Calu3 (cell line): ENCODE measurements at regions not wholly inside any gene's neighbourhood (a gene's known extent, or its start where the extent isn't known, plus 50 kb on each side); places are given as distances from the start of the nearest gene placed in this dataset.

Experiments used
- BruUV-seq: library from RNA; stranded (reverse); fragments of 400-500 nt; replicated peaks from 2 replicates; lab custom pipeline; 2021; lab: Mats Ljungman, UMichigan
- CTCF ChIA-PET: fragments of 300-600 bp; sonication (Branson Sonifier 250); formaldehyde crosslinking; loops from one replicate; lab custom pipeline; 2022; ENCODE audit warnings: antibody characterized with exemption; lab: Charles Lee
- DNase-seq: peaks from one replicate; pipeline ENCODE4 v3.0.0; 2022
- H3K27ac Mint-ChIP-seq: one replicate; pipeline ENCODE4 v1.8.0; 2022; ENCODE audit warnings: mixed read lengths; ENCODE audit not compliant: unreplicated experiment
- H3K27me3 Mint-ChIP-seq: one replicate; pipeline ENCODE4 v1.8.0; 2022; ENCODE audit warnings: mixed read lengths; ENCODE audit not compliant: unreplicated experiment
- H3K36me3 Mint-ChIP-seq: one replicate; pipeline ENCODE4 v1.8.0; 2022; ENCODE audit warnings: mild to moderate bottlenecking, moderate library complexity, mixed read lengths; ENCODE audit not compliant: insufficient read depth, unreplicated experiment
- H3K4me1 Mint-ChIP-seq: one replicate; pipeline ENCODE4 v1.8.0; 2022; ENCODE audit warnings: mild to moderate bottlenecking, low read depth, mixed read lengths; ENCODE audit not compliant: unreplicated experiment
- H3K4me3 Mint-ChIP-seq: one replicate; pipeline ENCODE4 v1.8.0; 2022; ENCODE audit warnings: mild to moderate bottlenecking, low read depth, moderate library complexity, mixed read lengths; ENCODE audit not compliant: unreplicated experiment
- H3K9me3 Mint-ChIP-seq: one replicate; pipeline ENCODE4 v1.8.0; 2022; ENCODE audit warnings: low read depth, mixed read lengths; ENCODE audit not compliant: unreplicated experiment
- intact Hi-C: fragments of 100-400 bp; cut with micrococcal nuclease; formaldehyde crosslinking; loops from one replicate; pipeline ENCODE4 v1.10.0; 2022; ENCODE audit not compliant: unreplicated experiment
- TF ChIP-seq, protein P1 (sequence below): fragments of 200-600 bp; IDR thresholded peaks from one replicate; pipeline ENCODE4 v1.8.0; 2022; ENCODE audit warnings: antibody characterized with exemption; ENCODE audit not compliant: unreplicated experiment

DNA sequence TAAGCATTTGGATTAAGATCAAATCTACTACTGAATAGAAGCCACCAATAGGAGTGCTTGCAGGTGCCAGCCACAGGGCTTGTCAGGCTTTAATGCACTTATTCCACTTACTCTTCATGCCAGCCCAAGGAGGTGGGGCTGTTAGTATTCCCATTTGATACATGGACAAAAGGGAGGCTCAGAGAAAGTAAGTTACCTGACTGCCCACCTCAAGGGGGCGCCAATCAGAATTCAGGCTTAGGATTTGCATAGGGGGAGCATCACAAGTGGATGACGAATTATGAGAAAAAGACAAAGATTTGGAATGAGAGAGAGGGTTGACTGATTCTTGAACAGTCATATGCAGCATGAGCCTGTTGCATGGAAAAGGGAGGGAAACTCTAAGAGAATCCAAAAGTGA lies 188.4 kb upstream of the TSHZ2 start:
- H3K4me3 Mint-ChIP-seq = no peak overlapping the region
- CTCF ChIA-PET = no interaction called here
- no peaks in the 10 kb centered on the region for H3K4me1 Mint-ChIP-seq
- H3K27ac Mint-ChIP-seq = no peak overlapping the region
- TF ChIP-seq, protein P1, sequence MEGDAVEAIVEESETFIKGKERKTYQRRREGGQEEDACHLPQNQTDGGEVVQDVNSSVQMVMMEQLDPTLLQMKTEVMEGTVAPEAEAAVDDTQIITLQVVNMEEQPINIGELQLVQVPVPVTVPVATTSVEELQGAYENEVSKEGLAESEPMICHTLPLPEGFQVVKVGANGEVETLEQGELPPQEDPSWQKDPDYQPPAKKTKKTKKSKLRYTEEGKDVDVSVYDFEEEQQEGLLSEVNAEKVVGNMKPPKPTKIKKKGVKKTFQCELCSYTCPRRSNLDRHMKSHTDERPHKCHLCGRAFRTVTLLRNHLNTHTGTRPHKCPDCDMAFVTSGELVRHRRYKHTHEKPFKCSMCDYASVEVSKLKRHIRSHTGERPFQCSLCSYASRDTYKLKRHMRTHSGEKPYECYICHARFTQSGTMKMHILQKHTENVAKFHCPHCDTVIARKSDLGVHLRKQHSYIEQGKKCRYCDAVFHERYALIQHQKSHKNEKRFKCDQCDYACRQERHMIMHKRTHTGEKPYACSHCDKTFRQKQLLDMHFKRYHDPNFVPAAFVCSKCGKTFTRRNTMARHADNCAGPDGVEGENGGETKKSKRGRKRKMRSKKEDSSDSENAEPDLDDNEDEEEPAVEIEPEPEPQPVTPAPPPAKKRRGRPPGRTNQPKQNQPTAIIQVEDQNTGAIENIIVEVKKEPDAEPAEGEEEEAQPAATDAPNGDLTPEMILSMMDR = peak; percentile 20
- no TSS peak for BruUV-seq
- H3K27me3 Mint-ChIP-seq = peaks cover 15% of the 10 kb centered on the region
- intact Hi-C loops = no loop called here
- no peaks in the 10 kb centered on the region for H3K36me3 Mint-ChIP-seq
- DNase-seq = no peak
- peaks cover 11% of the 10 kb centered on the region for H3K9me3 Mint-ChIP-seq

DNA sequence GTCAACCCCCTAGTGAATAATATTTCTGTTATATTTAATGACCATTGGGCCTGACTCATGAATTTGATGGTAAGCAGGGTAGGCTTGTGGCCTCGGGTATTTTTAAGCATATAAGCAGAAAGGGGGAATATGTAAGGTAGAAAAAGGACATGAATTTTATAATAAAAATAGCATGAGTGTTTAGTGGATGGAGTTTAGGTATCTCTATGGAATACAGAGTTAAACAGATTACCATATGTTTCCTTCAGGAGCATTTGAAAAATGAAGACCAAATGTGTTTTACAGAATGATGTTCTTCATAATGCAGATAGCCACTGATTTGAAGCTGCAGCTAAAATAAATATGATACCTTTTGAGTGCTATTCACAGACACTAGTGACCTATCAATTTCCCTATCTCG lies 191.7 kb upstream of the TSHZ2 start:
- no peaks in the 10 kb centered on the region for H3K4me1 Mint-ChIP-seq
- intact Hi-C loops = no loop called here
- no peak for DNase-seq
- CTCF ChIA-PET = no interaction called here
- no peak overlapping the region for H3K4me3 Mint-ChIP-seq
- H3K9me3 Mint-ChIP-seq = peaks cover 5% of the 10 kb centered on the region
- TF ChIP-seq, protein P1 = no peak
- no peak overlapping the region for H3K27ac Mint-ChIP-seq
- no peaks in the 10 kb centered on the region for H3K36me3 Mint-ChIP-seq
- BruUV-seq = no TSS peak
- H3K27me3 Mint-ChIP-seq = no peaks in the 10 kb centered on the region

DNA sequence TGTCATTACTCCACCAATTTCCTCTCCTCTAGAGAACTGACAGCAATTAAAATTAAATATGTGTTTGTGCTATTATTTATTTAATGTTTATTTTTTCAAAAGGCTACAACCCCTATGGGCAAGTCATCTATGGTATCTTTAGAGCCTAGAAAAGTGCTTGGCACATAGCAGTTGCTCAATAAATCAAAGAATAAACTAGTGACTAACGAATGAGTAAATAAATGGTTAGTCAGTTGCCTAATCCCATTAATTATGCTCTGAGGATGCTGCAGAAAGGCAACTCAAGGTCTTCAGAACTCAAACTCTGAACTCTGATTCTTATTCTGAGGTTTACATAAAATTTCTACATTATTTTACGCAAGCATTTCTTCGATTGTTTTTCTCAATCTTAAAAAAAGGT lies 193.0 kb upstream of the TSHZ2 start:
- DNase-seq = no peak
- intact Hi-C loops = no loop called here
- no peaks in the 10 kb centered on the region for H3K36me3 Mint-ChIP-seq
- CTCF ChIA-PET = no interaction called here
- H3K27me3 Mint-ChIP-seq = no peaks in the 10 kb centered on the region
- peaks cover 5% of the 10 kb centered on the region for H3K9me3 Mint-ChIP-seq
- TF ChIP-seq, protein P1 = no peak
- no peak overlapping the region for H3K4me3 Mint-ChIP-seq
- BruUV-seq = no TSS peak
- H3K27ac Mint-ChIP-seq = no peak overlapping the region
- H3K4me1 Mint-ChIP-seq = no peaks in the 10 kb centered on the region

- BruUV-seq = no TSS peak
- Mint-ChIP-seq H3K27ac (no peak overlapping the region), H3K4me3 (no peak overlapping the region), H3K9me3 (peaks cover 3% of the 10 kb centered on the region), H3K27me3 (no peaks in the 10 kb centered on the region), H3K4me1 (no peaks in the 10 kb centered on the region), H3K36me3 (no peaks in the 10 kb centered on the region)
- CTCF ChIA-PET = no interaction called here
- intact Hi-C loops = no loop called here
- DNase-seq = no peak
- TF ChIP-seq, protein P1 = no peak
Observed at GRCh38 chr20:52777171-52777570, 195.0 kb upstream of the TSHZ2 start.

GRCh38 chr20:52775786-52776185 lies 196.4 kb upstream of the TSHZ2 start:
- H3K4me3 Mint-ChIP-seq = no peak overlapping the region
- TF ChIP-seq, protein P1 = no peak
- no peak overlapping the region for H3K27ac Mint-ChIP-seq
- CTCF ChIA-PET = no interaction called here
- H3K36me3 Mint-ChIP-seq = no peaks in the 10 kb centered on the region
- no peaks in the 10 kb centered on the region for H3K27me3 Mint-ChIP-seq
- H3K4me1 Mint-ChIP-seq = no peaks in the 10 kb centered on the region
- no TSS peak for BruUV-seq
- H3K9me3 Mint-ChIP-seq = peaks cover 3% of the 10 kb centered on the region
- intact Hi-C loops = no loop called here
- no peak for DNase-seq
